Suppressor macrophage (primary cell): ENCODE measurements at regions not wholly inside any gene's neighbourhood (a gene's known extent, or its start where the extent isn't known, plus 50 kb on each side); places are given as distances from the start of the nearest gene placed in this dataset.
A peak's percentile ranks its signal among the peaks of the same experiment; 100 is the strongest.

Source experiments
- DNase-seq, 4 experiments: peaks; one replicate each; pipeline ENCODE4 v3.0.0-alpha.2; 2020 to 2022

GRCh38 chr5:74079971-74080556 lies 454.1 kb downstream of the ARHGEF28 start:
- DNase-seq, result peak; percentile 11 to 33 (median 18)

GRCh38 chr5:74075501-74076484 lies 449.8 kb downstream of the ARHGEF28 start:
- no peak for DNase-seq

GRCh38 chr5:74074111-74074510 lies 448.1 kb downstream of the ARHGEF28 start:
- no peak for DNase-seq

GRCh38 chr5:74073257-74073656 lies 447.3 kb downstream of the ARHGEF28 start:
- DNase-seq, result no peak

GRCh38 chr5:74072646-74073045 lies 446.6 kb downstream of the ARHGEF28 start:
- no peak for DNase-seq

- DNase-seq, result no peak
Measured at GRCh38 chr5:74070766-74071165, 444.8 kb downstream of the ARHGEF28 start.

- no peak for DNase-seq
Measured at GRCh38 chr5:74069741-74070140, 443.7 kb downstream of the ARHGEF28 start.

GRCh38 chr5:74067748-74068541 lies 441.9 kb downstream of the ARHGEF28 start:
- no peak for DNase-seq

- no peak for DNase-seq
Measured at GRCh38 chr5:74064911-74065310, 438.9 kb downstream of the ARHGEF28 start.

GRCh38 chr5:74064225-74064624 lies 438.2 kb downstream of the ARHGEF28 start:
- DNase-seq, result no peak

- peak; percentile 69 to 90 (median 73) for DNase-seq
Measured at GRCh38 chr5:74063821-74064220, 437.8 kb downstream of the ARHGEF28 start.

- DNase-seq, result no peak
Measured at GRCh38 chr5:74063346-74063745, 437.4 kb downstream of the ARHGEF28 start.

- DNase-seq, result no peak
Measured at GRCh38 chr5:74061292-74061691, 435.3 kb downstream of the ARHGEF28 start.

- no peak for DNase-seq
Measured at GRCh38 chr5:74059706-74060105, 433.7 kb downstream of the ARHGEF28 start.

GRCh38 chr5:74056789-74057164 lies 430.8 kb downstream of the ARHGEF28 start:
- DNase-seq, result peak in 3 of 4 experiments; percentile 15 to 31 (median 27)

GRCh38 chr5:74056107-74056788 lies 430.3 kb downstream of the ARHGEF28 start:
- no peak for DNase-seq

GRCh38 chr5:74055486-74056106 lies 429.6 kb downstream of the ARHGEF28 start:
- no peak for DNase-seq

GRCh38 chr5:74054641-74055421 lies 428.8 kb downstream of the ARHGEF28 start:
- DNase-seq, result no peak

- no peak for DNase-seq
Measured at GRCh38 chr5:74054139-74054538, 428.1 kb downstream of the ARHGEF28 start.

GRCh38 chr5:74052441-74053221 lies 426.6 kb downstream of the ARHGEF28 start:
- no peak for DNase-seq
